ENCODE measurements at regions not wholly inside any gene's neighbourhood (a gene's known extent, or its start where the extent isn't known, plus 50 kb on each side); places are given as distances from the start of the nearest gene placed in this dataset.

GRCh38 chr2:179351057-179351456 lies 86.4 kb upstream of the SESTD1 start:
- no peaks in the 10 kb centered on the region for H3K27me3 ChIP-seq (replicated peaks; ENCODE audit: control insufficient read depth, insufficient read depth, low read length)
- H3K9me3 ChIP-seq = no peaks in the 10 kb centered on the region
- Mint-ChIP-seq H3K4me1 (ENCODE audit: low read depth, unreplicated experiment) (no peaks in the 10 kb centered on the region), H3K9me3 (ENCODE audit: unreplicated experiment) (no peaks in the 10 kb centered on the region), H3K27me3 (ENCODE audit: insufficient read depth, unreplicated experiment) (peaks cover 3% of the 10 kb centered on the region), H3K36me3 (ENCODE audit: insufficient read depth, unreplicated experiment) (no peaks in the 10 kb centered on the region), H3K4me3 (ENCODE audit: unreplicated experiment) (no peak overlapping the region), H3K27ac (ENCODE audit: unreplicated experiment) (no peak overlapping the region)
- no peaks in the 10 kb centered on the region for H3K4me1 ChIP-seq
- intact Hi-C loops (cut with micrococcal nuclease; ENCODE audit: unreplicated experiment) = no loop called here
- H3K36me3 ChIP-seq (ENCODE audit: control insufficient read depth, insufficient read depth, low read length) = no peaks in the 10 kb centered on the region
- H3K4me3 ChIP-seq (ENCODE audit: low read depth, low read length) = no peak overlapping the region
- BruUV-seq (replicated peaks) = no TSS peak
- ChIA-PET POLR2A (no interaction called here), CTCF (no interaction called here)
- TF ChIP-seq CTCF (IDR thresholded peaks at IDR 0.05; ENCODE audit: insufficient read depth in 1 of 2, low read depth in 1 of 2, low read length in 1 of 2, severe bottlenecking in 1 of 2, unreplicated experiment in 1 of 2) = no peak
- DNase-seq = no peak

- Histone ChIP-seq H3K4me1 (peaks cover 5% of the 10 kb centered on the region), H3K27me3 (replicated peaks; ENCODE audit: control insufficient read depth, insufficient read depth, low read length) (no peaks in the 10 kb centered on the region), H3K4me3 (ENCODE audit: low read depth, low read length) (no peak overlapping the region), H3K9me3 (no peaks in the 10 kb centered on the region), H3K36me3 (ENCODE audit: control insufficient read depth, insufficient read depth, low read length) (no peaks in the 10 kb centered on the region)
- H3K4me1 Mint-ChIP-seq (ENCODE audit: low read depth, unreplicated experiment) = peaks cover 7% of the 10 kb centered on the region
- H3K27ac Mint-ChIP-seq (ENCODE audit: unreplicated experiment) = no peak overlapping the region
- H3K36me3 Mint-ChIP-seq (ENCODE audit: insufficient read depth, unreplicated experiment) = no peaks in the 10 kb centered on the region
- intact Hi-C loops (cut with micrococcal nuclease; ENCODE audit: unreplicated experiment) = no loop called here
- BruUV-seq (replicated peaks) = no TSS peak
- ChIA-PET POLR2A (no interaction called here), CTCF (no interaction called here)
- H3K4me3 Mint-ChIP-seq (ENCODE audit: unreplicated experiment) = no peak overlapping the region
- no peak for TF ChIP-seq CTCF (IDR thresholded peaks at IDR 0.05; ENCODE audit: insufficient read depth in 1 of 2, low read depth in 1 of 2, low read length in 1 of 2, severe bottlenecking in 1 of 2, unreplicated experiment in 1 of 2)
- H3K27me3 Mint-ChIP-seq (ENCODE audit: insufficient read depth, unreplicated experiment) = peaks cover 3% of the 10 kb centered on the region
- H3K9me3 Mint-ChIP-seq (ENCODE audit: unreplicated experiment) = peaks cover 6% of the 10 kb centered on the region
- no peak for DNase-seq
These were observed 85.2 kb upstream of the SESTD1 start for GRCh38 chr2:179349670-179350303.

GRCh38 chr2:179348906-179349305 lies 84.3 kb upstream of the SESTD1 start:
- Mint-ChIP-seq H3K4me1 (ENCODE audit: low read depth, unreplicated experiment) (peaks cover 14% of the 10 kb centered on the region), H3K27ac (ENCODE audit: unreplicated experiment) (no peak overlapping the region), H3K36me3 (ENCODE audit: insufficient read depth, unreplicated experiment) (no peaks in the 10 kb centered on the region), H3K4me3 (ENCODE audit: unreplicated experiment) (no peak overlapping the region), H3K27me3 (ENCODE audit: insufficient read depth, unreplicated experiment) (peaks cover 3% of the 10 kb centered on the region), H3K9me3 (ENCODE audit: unreplicated experiment) (peaks cover 9% of the 10 kb centered on the region)
- ChIA-PET CTCF (no interaction called here), POLR2A (no interaction called here)
- intact Hi-C loops (cut with micrococcal nuclease; ENCODE audit: unreplicated experiment) = no loop called here
- Histone ChIP-seq H3K36me3 (ENCODE audit: control insufficient read depth, insufficient read depth, low read length) (no peaks in the 10 kb centered on the region), H3K4me1 (peaks cover 13% of the 10 kb centered on the region), H3K4me3 (ENCODE audit: low read depth, low read length) (no peak overlapping the region), H3K9me3 (no peaks in the 10 kb centered on the region), H3K27me3 (replicated peaks; ENCODE audit: control insufficient read depth, insufficient read depth, low read length) (no peaks in the 10 kb centered on the region)
- BruUV-seq (replicated peaks) = no TSS peak
- no peak for DNase-seq
- no peak for TF ChIP-seq CTCF (IDR thresholded peaks at IDR 0.05; ENCODE audit: insufficient read depth in 1 of 2, low read depth in 1 of 2, low read length in 1 of 2, severe bottlenecking in 1 of 2, unreplicated experiment in 1 of 2)

Data from Caco-2 (cell line).